DND-41 (cell line): ENCODE measurements at regions not wholly inside any gene's neighbourhood (a gene's known extent, or its start where the extent isn't known, plus 50 kb on each side); places are given as distances from the start of the nearest gene placed in this dataset.

Experiments
- ATAC-seq: fragments of 200-7000 bp; cut with Tn5 transposase; 3 replicates; pipeline ENCODE4 v1.9.1; 2021; ENCODE audit warnings: low read depth; ENCODE audit not compliant: insufficient read depth
- DNase-seq: peaks from one replicate; pipeline ENCODE4 v3.0.0-alpha.2; 2020
- H2AFZ ChIP-seq: 2 replicates; pipeline ENCODE4 v1.6.0; 2012; ENCODE audit warnings: low read depth, low read length
- H3K27ac ChIP-seq: 2 replicates; pipeline ENCODE4 v1.5.1; 2012; ENCODE audit warnings: low read length, inconsistent platforms
- H3K27me3 ChIP-seq: fragments of 200-600 bp; sonication (generic); 2 replicates; pipeline ENCODE4 v1.6.0; 2012; ENCODE audit warnings: low read length, mild to moderate bottlenecking, inconsistent platforms; ENCODE audit not compliant: insufficient read depth, poor library complexity
- H3K36me3 ChIP-seq: 2 replicates; pipeline ENCODE4 v1.5.1; 2012; ENCODE audit warnings: low read length, inconsistent platforms; ENCODE audit not compliant: insufficient read depth
- H3K4me1 ChIP-seq: 2 replicates; pipeline ENCODE4 v1.5.1; 2012; ENCODE audit warnings: mild to moderate bottlenecking, low read length; ENCODE audit not compliant: insufficient read depth
- H3K4me2 ChIP-seq: 2 replicates; pipeline ENCODE4 v1.6.0; 2012; ENCODE audit warnings: mild to moderate bottlenecking, moderate library complexity, low read length, inconsistent platforms; ENCODE audit not compliant: insufficient read depth
- H3K4me3 ChIP-seq, 2 experiments: fragments of 200-600 bp in 1 of 2; shearing (Covaris generic) in 1 of 2; 2 replicates each; pipeline ENCODE4 v1.5.1; 2012 to 2016; ENCODE audit warnings: inconsistent platforms in 2 of 2, low read length in 2 of 2, mild to moderate bottlenecking in 2 of 2, low read depth in 1 of 2, moderate library complexity in 1 of 2
- H3K79me2 ChIP-seq: 2 replicates; pipeline ENCODE4 v1.6.0; 2012; ENCODE audit warnings: low read length, inconsistent platforms; ENCODE audit not compliant: insufficient read depth
- H3K9ac ChIP-seq: 2 replicates; pipeline ENCODE4 v1.6.0; 2012; ENCODE audit warnings: low read depth, mild to moderate bottlenecking, inconsistent platforms, low read length, moderate library complexity
- H3K9me3 ChIP-seq: 2 replicates; pipeline ENCODE4 v1.5.1; 2012; ENCODE audit warnings: low read length, moderate library complexity, mild to moderate bottlenecking, inconsistent platforms; ENCODE audit not compliant: insufficient read depth, severe bottlenecking
- H4K20me1 ChIP-seq: 2 replicates; pipeline ENCODE4 v1.6.0; 2012; ENCODE audit warnings: low read length; ENCODE audit not compliant: insufficient read depth
- EZH2 ChIP-seq: IDR thresholded peaks from 3 replicates; pipeline ENCODE4 v1.6.1; 2012; ENCODE audit warnings: borderline replicate concordance, low read depth, mild to moderate bottlenecking, moderate library complexity, low read length, inconsistent platforms; ENCODE audit not compliant: severe bottlenecking
- TF ChIP-seq, protein P1 (sequence below): IDR thresholded peaks from 2 replicates; pipeline ENCODE4 v1.5.1; 2012; ENCODE audit warnings: borderline replicate concordance, low read length, moderate library complexity, mild to moderate bottlenecking; ENCODE audit not compliant: poor library complexity, severe bottlenecking; ENCODE audit errors: extremely low read depth

DNA sequence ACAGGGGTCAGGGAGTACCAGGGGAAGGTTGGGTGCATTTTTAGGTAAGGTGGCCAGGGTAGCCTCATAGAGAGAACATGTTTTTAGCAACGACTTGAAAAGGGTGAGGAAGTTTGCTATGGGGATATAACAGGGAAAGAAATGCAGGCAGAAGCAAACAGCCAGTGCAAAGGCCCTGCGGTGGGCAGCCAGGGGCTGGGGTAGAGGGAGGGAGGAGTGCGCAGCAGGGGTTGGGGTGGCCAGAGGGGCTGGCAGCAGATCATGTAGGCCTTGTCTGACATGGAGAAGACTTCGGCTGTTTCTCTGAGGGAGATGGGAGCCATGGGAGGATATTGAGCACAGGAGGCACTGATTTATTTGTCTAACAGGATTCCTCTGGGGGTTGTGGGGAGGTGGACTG, 242.5 kb downstream of the RBM19 start:
- Histone ChIP-seq H3K4me2 (no peak overlapping the region), H2AFZ (no peak overlapping the region), H3K9me3 (no peaks in the 10 kb centered on the region), H3K79me2 (no peaks in the 10 kb centered on the region), H3K4me1 (no peaks in the 10 kb centered on the region), H3K36me3 (no peaks in the 10 kb centered on the region), H3K27ac (no peak overlapping the region), H3K27me3 (peaks cover 3% of the 10 kb centered on the region), H3K9ac (no peak overlapping the region), H3K4me3 (no peak overlapping the region), H4K20me1 (no peaks in the 10 kb centered on the region; the same call in 1 of the 2 replicates)
- no peak for DNase-seq
- TF ChIP-seq, protein P1, sequence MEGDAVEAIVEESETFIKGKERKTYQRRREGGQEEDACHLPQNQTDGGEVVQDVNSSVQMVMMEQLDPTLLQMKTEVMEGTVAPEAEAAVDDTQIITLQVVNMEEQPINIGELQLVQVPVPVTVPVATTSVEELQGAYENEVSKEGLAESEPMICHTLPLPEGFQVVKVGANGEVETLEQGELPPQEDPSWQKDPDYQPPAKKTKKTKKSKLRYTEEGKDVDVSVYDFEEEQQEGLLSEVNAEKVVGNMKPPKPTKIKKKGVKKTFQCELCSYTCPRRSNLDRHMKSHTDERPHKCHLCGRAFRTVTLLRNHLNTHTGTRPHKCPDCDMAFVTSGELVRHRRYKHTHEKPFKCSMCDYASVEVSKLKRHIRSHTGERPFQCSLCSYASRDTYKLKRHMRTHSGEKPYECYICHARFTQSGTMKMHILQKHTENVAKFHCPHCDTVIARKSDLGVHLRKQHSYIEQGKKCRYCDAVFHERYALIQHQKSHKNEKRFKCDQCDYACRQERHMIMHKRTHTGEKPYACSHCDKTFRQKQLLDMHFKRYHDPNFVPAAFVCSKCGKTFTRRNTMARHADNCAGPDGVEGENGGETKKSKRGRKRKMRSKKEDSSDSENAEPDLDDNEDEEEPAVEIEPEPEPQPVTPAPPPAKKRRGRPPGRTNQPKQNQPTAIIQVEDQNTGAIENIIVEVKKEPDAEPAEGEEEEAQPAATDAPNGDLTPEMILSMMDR: no peak
- TF ChIP-seq EZH2: no peak
- ATAC-seq: no peak

DNA sequence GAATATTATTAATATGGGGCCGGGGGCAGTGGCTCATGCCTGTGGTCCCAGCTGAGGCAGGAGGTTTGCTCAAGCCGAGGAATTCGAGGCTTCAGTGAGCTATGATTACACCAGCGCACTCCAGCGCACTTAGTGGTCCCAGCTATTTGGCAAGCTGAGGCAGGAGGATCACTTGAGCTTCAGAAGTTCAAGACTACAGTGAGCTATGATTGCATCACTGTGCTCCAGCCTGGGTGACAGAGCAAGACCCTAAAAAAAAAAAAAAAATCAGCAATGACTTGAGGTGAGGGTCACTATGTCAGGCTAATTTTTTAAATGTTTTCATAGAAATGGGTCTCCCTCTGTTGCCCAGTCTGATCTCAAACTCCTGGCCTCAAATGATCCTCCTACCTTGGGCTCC, 243.4 kb downstream of the RBM19 start:
- no peaks in the 10 kb centered on the region for H3K9me3 ChIP-seq
- no peak overlapping the region for H2AFZ ChIP-seq
- no peak overlapping the region for H3K9ac ChIP-seq
- H3K79me2 ChIP-seq: no peaks in the 10 kb centered on the region
- peaks cover 3% of the 10 kb centered on the region for H3K27me3 ChIP-seq
- H4K20me1 ChIP-seq: no peaks in the 10 kb centered on the region; the same call in 1 of the 2 replicates
- H3K4me3 ChIP-seq: no peak overlapping the region
- TF ChIP-seq, protein P1: no peak
- TF ChIP-seq EZH2: no peak
- no peak overlapping the region for H3K4me2 ChIP-seq
- ATAC-seq (no peak), DNase-seq (no peak)
- H3K4me1 ChIP-seq: no peaks in the 10 kb centered on the region
- H3K36me3 ChIP-seq: no peaks in the 10 kb centered on the region
- H3K27ac ChIP-seq: no peak overlapping the region

DNA sequence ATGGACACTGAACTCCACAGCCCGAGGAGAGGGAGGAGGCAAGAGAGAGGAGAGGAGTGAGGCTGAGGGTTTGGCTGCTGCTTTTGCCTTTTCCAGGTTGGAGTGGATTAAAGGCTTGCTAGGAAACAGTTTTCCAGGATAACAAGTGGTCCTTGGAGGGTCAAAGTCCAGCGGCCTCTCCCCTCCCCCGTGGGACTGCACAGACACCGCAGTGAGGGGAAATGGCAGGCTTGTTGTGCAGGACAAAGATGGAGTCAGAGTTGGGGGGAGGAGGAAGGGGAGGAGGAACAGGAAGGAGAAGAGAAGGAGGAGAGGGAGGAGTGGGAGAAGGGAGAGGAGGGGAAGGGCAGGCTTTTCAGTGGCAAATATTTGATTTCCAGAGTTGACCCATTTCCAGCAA, 245.5 kb downstream of the RBM19 start:
- no peak overlapping the region for H3K4me3 ChIP-seq
- no peaks in the 10 kb centered on the region for H3K79me2 ChIP-seq
- no peaks in the 10 kb centered on the region for H3K4me1 ChIP-seq
- ATAC-seq (no peak), DNase-seq (no peak)
- H3K9me3 ChIP-seq: no peaks in the 10 kb centered on the region
- H3K36me3 ChIP-seq: no peaks in the 10 kb centered on the region
- no peak overlapping the region for H3K27ac ChIP-seq
- H3K27me3 ChIP-seq: peaks cover 3% of the 10 kb centered on the region
- H4K20me1 ChIP-seq: no peaks in the 10 kb centered on the region; the same call in 1 of the 2 replicates
- H2AFZ ChIP-seq: no peak overlapping the region
- TF ChIP-seq EZH2: no peak
- TF ChIP-seq, protein P1: no peak
- no peak overlapping the region for H3K9ac ChIP-seq
- no peak overlapping the region for H3K4me2 ChIP-seq
